Iris pigment epithelial cell (primary cell): ENCODE measurements at regions not wholly inside any gene's neighbourhood (a gene's known extent, or its start where the extent isn't known, plus 50 kb on each side); places are given as distances from the start of the nearest gene placed in this dataset.
"Not testable (repeated sequence)": the region's sequence is repeated elsewhere in the genome, so short reads cannot be mapped to it uniquely, and the experiment has no call there.

Experiments
- DNase-seq: peaks from one replicate; pipeline ENCODE4 v3.0.0-alpha.2; 2011; ENCODE audit warnings: low read depth

DNA sequence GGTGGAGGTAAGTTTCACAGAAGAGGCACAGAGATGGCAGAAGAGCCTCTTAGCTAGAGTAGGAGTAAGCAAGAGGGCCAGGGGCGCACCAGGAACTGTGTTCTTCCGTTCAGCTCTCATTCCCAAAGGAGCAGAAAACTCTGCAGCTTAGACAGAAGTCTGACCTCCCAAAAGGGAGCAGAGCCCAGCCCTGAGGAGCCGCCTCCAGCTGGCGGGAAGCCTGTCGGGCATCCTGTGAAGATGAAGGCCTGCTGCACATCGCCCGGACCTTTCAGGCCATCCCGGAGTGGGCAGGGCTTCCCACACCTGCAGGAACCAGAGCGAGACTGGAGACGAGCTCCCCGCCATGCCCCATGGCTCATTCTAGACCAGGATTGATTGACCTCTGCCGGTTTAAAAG lies 1102.8 kb downstream of the BRD1 start:
- no peak for DNase-seq

- no peak for DNase-seq
Observed at GRCh38 chr22:48722661-48723060, 1105.0 kb downstream of the BRD1 start.

DNA sequence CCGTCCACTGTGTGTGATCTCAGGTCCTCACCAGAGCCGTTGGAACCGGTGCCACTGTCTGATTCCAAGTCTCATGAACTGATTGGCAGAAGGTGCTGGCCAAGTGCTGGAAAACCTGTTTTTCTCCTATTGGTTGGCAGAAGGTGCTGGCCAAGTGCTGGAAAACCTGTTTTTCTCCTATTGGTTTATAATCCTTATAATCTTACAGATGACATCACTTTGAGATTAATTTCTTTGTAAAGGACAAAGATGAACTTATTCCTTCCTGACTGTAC lies 1106.3 kb downstream of the BRD1 start:
- DNase-seq: no peak

GRCh38 chr22:48720662-48721394 lies 1106.8 kb downstream of the BRD1 start:
- DNase-seq: no peak

GRCh38 chr22:48719978-48720661 lies 1107.6 kb downstream of the BRD1 start:
- no peak for DNase-seq

- DNase-seq: no peak
Observed at GRCh38 chr22:48718818-48719500, 1108.7 kb downstream of the BRD1 start.

DNA sequence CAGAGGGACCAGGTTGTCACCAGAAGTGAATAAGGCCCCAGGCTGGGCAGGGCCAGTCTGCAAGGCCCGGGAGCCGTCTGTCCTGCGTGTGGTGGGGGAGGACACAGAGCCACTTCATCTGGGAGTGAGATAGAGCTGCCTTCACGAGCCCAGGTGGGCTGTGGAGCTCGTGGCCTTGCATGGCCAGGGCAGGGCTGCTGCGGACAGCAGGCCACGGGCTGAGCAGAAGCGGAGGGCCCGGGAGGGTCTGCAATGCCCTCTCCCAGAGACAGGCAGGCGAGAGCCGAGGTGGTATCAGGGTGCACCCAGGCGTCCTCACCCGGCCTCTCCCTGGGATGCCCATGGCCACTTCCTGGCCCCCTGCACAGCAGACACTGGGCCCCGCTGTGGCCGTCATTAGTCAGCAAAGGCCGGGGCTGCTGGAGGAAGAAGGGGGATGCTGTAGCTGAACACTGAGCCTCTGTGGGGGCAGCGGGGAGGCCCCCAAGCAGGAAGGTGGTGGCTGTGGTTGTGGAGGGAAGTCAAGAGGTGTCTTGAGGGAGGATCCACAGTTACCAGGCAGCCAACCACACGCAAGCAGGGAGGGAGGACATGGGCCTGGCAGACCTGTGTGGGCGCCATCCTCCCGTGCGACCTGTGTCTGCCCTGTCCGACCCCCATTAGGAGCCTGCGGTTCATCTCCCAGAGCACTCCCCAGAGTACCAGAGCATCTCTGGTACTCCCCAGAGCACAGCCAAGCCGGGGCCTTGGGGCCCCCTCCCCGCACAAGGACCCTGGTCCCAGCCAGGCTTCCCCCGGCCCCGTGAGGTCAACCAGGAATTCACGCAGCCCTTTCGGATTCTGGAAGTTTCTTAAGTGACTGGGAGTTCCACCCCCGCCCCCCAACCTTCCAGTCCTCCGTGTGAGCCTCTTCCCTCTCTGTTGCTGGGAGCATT lies 1109.5 kb downstream of the BRD1 start:
- DNase-seq: no peak

DNA sequence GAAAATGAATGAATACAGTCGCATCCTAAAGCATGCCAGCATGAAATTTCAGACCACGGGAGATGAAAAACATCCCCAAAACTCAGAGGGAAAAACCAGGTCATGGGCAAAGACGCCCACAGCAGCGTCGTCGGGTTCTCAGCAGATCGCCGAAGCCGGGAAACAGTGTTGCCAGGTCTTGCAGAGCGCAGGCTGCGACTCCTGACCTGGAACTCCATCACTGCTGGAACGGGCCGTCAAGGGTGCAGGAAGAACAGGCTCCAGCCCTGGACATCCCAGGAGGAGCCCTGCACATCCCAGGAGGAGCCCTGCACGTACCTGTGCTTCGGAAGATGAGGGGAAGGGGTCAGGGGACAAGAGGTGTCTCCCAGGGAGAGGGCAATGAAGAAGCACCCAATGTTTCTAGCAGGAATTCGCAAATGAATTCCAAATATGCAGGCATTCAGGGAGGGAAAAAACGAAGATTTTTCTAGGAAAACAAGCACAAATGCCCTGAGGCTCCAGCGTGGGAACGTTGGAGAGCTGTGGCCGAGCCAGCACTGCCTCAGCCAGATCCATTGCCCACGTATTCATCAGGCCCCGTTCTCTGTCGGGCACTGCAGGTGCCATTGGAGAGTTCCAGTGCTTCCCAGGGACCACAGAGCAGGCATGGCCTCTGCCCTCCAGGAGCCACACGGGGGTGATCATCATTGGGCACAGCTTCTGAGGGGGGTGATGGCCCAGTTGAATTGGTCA lies 1110.4 kb downstream of the BRD1 start:
- DNase-seq: no peak

DNA sequence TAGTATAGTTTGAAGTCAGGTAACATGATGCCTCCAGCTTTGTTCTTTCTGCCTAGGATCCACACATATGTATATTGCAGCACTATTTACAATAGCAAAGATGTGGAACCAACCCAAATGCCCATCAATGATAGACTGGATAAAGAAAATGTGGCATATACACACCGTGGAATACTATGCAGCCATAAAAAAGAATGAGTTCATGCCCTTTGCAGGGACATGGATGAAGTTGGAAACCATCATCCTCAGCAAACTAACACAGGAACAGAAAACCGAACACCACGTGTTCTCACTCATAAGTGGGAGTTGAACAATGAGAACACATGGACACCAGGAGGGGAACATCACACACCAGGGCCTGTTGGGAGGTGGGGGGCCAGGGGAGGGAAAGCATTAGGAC lies 1111.5 kb downstream of the BRD1 start:
- not testable (repeated sequence) for DNase-seq

DNA sequence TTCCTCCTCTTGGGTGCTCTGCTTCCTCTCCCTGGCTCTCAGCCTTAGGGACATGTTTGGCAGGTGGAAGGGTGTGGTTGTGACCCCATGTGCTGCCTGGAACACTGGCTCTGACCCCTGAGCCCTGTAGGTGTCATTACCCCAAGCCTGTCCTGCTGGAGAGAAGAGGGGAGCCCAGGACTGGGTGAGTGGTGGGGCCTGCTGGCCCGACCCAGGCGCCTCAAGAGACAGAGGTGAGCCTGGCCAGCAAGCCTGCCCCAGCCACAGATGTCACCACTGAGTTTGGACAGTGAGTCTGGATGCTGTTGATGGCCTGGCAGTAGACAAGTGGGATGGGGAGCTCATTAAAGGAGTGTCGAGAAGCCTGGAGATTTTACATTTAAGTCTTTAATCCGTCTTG lies 1112.2 kb downstream of the BRD1 start:
- DNase-seq: no peak

GRCh38 chr22:48714231-48714630 lies 1113.4 kb downstream of the BRD1 start:
- no peak for DNase-seq

DNA sequence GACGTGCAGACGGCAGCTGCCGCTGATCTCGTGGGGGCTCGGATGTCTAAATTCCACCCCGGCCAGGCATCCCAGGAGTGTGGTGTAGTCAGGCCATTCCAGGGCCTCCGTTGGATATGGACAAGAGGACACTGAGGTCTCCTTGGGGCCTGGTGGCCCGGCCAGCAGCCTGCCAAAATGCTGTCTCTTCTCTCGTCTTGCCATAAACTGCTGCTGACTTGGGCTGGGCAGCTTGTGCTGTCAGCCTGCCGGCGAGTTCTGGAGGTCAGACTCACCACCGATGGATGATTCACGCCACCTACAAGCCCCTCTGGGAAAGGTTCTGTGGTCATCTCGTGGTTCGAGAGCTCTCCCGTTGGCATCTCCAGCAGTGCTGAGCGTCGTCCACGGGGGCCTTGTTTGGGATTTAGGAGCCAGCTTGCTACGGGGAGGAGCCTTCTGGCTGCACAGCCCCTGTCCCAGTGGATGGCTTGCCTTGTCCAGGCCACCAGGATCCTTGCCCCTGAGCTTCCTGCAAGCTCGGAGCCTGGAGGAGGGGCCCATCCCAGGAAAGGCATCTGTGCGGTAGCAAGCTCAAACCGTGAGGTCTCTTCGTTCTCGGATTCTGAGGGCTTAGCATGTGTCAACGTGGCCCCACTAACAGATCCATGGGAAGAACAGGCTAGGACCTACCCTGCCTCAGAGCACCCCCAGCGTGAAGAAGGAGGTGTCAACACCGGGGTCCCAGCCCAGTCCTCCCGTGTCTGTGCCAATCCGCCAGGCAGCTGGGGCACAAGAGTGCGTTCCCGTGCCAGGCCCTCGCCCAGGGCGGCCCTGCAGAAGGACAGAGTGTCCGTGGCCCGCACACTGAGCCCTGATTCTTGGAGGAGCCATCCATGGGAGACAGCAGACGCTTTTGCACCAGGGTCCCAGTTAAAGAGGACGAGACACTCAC lies 1114.1 kb downstream of the BRD1 start:
- no peak for DNase-seq

DNA sequence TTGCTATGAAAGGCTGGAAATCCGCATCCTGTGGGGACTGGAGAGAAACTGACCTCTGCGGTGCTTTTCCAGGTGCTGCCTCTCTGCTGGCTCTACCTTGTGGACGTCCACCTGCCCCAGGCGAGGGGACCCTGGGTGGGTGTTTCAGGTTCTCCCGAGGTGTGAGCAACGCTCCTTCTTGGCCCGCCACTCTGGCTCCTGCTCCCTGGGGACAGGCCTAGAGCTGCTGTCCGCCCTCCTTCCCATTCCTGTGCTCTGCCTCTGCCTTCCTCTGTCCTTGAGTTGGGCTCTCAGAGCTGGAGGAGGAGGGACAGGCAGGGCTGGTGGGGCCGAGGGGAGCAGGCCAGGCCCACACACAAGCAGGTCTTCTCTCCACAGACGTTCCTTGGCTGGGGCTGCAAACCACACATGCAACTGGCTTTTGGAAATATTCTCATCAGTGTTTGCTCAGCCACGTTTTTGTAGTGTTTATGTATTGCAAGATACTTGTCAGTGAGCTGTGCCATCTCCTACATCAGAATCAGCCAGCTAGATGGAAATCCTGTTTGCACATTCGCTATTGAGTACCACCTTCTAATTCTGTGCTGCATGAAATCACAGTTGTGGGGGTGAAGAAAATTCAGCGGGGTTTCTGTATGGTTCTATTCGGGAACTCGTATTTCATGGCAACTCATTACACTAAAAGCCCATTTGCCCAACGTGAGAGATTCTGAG lies 1115.0 kb downstream of the BRD1 start:
- DNase-seq: no peak

DNA sequence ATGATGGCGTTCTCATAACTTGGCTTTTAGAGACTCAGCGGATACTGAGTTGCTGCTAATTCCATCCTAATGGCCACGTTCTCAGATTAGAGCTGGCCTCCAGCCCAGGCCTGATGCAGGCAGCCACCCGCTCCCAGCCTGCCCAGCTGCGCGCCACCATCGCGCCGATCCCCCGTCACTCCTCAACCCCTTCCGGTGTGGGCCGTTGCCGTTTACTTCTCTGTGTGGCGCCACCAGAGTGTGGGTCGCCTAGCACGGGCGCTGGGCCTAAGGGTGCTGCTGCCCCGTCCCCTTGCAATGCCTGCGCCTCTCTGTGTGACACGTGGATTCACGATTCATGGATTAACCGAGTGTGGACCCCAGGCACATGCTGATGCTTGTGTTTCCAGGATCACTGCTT lies 1116.0 kb downstream of the BRD1 start:
- DNase-seq: no peak

DNA sequence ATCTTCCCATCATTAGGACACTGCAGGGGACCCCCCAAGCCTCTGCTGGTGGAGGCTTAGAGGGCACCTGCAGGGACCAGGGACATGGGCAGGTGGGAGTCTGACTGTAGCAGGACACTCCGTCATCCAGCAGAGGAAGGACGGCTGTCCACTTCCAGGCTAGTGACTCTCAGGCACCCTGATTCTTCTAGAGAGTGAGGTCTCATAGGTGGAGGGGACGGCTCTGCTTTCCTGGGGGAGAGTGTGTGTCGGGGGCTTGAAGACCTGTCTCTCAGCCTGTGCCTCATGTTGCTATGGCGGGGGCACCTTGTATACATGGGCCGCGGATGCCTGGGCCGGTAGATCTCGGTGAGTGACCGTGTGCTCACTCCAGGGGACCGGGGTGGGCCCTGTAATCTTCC lies 1116.6 kb downstream of the BRD1 start:
- DNase-seq: no peak

- DNase-seq: no peak
Observed at GRCh38 chr22:48710410-48710809, 1117.3 kb downstream of the BRD1 start.

GRCh38 chr22:48709976-48710375 lies 1117.7 kb downstream of the BRD1 start:
- no peak for DNase-seq

GRCh38 chr22:48709453-48709852 lies 1118.2 kb downstream of the BRD1 start:
- no peak for DNase-seq

- DNase-seq: no peak
Observed at GRCh38 chr22:48708558-48709245, 1119.0 kb downstream of the BRD1 start.
